ENCODE measurements at regions not wholly inside any gene's neighbourhood (a gene's known extent, or its start where the extent isn't known, plus 50 kb on each side); places are given as distances from the start of the nearest gene placed in this dataset.
"Not testable (repeated sequence)": the region's sequence is repeated elsewhere in the genome, so short reads cannot be mapped to it uniquely, and the experiment has no call there.

- TF ChIP-seq CTCF, POLR2AphosphoS5 (IDR thresholded peaks at IDR 0.05): not testable (repeated sequence)
Observed at GRCh38 chr16:15206439-15206838, 112.4 kb upstream of the RRN3 start.

All from breast epithelium (tissue), 3 donors.